HG03442 (cell line): ENCODE measurements at regions not wholly inside any gene's neighbourhood (a gene's known extent, or its start where the extent isn't known, plus 50 kb on each side); places are given as distances from the start of the nearest gene placed in this dataset.
A peak's percentile ranks its signal among the peaks of the same experiment; 100 is the strongest.

Source experiments
- ATAC-seq: cut with Tn5 transposase; IDR thresholded peaks from one replicate; pipeline ENCODE4 v1.9.1; 2021; ENCODE audit warnings: mild to moderate bottlenecking, moderate library complexity; ENCODE audit not compliant: unreplicated experiment

DNA sequence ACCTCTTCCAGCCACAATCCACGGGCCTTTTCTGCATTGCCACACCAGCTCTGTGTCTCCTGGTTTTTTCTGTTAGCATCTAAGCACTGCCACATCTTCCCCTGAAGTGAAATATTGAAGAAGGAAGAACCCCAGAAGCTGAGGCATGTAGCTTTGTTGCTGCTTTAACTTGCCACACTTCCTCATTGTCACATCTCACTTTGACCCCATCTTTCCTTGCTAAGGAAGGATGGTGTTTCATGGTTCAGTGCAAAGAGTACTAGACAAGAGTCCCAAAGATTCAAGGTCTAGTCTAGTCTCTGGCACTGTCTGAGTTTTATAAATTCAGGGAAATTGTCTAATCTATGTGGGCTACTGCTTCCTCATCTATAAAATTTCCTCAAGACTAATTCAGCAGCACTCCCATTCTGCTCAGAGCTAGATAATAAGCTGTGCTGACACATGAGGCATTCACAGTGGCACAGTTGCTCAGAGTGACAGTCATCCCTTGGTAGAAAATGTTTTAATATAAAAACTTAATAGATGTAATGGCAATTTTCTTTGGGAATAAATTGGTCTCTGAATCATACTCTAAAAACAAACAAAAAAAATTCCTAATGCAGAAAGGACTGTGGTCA lies 483.0 kb upstream of the ID2 start:
- ATAC-seq: no peak

DNA sequence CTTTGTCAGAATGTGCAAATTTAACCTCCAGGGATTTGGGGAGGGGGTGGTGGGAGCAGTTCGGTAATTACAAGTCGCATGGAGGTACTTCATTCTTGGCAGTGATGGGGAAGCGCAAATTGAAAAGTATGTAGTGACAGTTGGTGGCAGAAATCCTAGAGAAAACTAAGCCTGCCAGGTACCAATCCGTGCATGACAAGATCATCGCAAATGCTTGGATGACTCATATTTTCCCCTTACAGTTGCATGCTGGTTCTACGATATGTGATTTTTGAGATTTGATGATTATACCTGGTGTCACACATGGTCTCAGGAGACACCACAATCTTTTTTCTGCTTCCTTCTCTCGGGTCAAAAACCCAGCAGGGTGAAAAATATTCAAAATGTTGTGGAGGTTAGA lies 479.7 kb upstream of the ID2 start:
- peak; percentile 95 for ATAC-seq

DNA sequence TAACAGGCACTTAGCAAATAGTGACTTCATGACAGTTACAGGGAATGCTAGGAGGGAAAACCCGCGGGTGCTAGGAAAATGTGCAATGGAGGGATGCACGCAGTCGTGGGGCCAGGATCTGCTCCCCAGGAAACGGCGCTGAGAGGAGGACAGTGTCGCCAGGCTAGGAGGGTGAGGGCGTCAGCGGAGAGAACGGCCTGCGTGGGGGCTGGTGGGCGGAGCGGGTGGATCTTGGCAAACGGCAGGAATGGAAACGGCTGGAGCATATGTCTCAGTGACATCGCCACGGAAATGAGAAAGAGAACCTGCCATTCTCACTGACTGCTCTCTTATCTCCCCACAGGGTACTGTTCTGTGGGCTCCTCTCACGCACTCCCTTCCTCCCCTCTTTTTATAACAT lies 478.5 kb upstream of the ID2 start:
- ATAC-seq: no peak

DNA sequence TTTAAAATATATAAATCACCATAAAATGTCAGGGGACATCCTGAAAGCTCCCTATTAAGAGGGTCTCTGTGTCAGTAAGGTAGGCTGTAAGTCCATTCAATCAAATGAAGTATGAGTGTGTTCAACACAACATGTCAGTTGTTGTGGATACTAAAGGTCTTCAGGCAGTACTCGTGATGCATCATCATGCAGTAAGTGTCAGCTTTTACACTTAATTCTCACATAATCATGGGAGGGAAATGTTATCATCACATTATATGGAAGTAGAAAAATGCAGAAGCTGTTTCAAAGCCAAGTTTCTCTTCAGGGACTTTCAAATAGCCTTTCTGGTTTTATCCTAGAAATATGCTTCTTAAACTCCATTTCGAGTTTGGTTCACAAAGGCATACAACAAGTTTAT lies 477.1 kb upstream of the ID2 start:
- no peak for ATAC-seq

DNA sequence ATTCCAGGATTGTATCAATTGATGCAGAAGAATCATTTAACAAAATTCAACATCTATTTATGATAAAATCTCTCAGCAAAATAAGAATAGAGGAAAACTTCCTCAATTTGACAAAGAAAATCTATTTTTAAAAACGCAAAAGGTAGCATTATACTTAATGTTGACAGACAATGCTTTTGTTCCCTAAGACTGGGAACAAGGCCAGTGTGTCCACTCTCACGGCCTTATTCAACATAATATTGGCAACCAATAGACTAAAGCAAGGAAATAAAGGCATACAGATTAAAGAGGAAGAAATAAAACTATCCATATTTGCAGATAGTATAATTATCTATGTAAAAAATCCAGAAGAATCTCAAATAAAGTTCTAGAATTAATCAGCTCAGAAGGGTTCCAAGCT lies 472.4 kb upstream of the ID2 start:
- no peak for ATAC-seq

DNA sequence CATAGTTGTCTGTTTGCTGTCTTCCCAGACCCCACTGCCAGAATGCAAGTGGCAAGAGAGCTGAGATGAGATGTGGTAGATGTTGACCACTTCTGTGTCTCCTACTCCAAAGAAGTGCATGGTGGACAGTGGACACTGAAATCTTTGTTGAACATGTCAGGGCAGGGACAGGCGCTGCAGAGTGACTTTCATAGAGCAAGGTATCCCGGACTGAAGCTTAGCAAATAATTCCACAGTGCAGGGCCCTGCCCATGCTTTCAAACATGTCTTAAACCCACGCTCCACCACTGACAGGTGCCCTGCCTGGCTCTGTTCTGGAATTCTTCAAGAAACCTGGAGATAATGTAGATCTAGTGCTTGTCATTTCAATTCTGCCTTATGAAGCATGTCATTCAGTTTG lies 470.5 kb upstream of the ID2 start:
- no peak for ATAC-seq

DNA sequence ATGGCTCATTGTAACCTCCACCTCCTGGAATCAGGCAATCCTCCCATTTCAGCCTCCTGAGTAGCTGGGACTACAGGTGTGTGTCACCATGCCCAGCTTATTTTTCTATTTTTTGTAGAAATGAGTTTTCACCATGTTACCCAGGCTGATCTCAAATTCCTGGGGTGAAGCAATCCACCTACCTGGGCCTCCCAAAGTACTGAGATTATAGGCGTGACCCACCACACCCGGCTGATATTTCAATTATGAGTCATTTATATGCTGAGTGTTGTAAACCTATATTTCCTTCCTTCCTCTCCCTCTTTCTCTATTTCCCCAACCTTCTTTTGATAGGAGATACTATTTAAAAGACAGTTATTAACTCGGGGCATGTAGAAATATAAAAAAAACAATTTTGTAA lies 469.6 kb upstream of the ID2 start:
- ATAC-seq: no peak

DNA sequence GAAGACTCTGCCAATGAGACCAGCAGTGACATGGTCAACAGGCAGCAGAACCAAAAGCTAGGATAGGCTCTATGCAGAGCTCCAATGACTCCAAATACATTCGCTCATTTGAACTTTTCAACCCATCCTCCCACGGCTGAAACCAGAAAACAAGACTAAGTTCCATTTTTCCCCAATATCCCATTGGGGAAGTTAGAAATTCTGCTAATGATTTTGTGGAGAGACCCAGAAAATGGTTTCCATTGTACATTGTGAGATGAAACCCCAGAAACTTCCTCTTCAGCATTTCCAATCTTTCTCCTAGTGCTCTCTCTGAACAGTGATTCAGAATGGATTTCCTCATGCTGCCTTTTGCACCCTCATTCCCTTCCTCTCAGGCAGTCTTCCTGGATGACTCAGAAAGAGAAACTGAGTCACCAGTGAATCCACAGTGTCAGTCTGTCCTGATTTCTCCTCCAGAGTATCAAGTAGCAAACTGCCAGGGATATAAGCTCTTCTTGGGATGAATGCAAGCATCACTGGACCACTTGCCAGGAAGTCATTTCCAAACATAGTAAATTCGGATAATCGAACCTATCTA lies 467.7 kb upstream of the ID2 start:
- no peak for ATAC-seq

DNA sequence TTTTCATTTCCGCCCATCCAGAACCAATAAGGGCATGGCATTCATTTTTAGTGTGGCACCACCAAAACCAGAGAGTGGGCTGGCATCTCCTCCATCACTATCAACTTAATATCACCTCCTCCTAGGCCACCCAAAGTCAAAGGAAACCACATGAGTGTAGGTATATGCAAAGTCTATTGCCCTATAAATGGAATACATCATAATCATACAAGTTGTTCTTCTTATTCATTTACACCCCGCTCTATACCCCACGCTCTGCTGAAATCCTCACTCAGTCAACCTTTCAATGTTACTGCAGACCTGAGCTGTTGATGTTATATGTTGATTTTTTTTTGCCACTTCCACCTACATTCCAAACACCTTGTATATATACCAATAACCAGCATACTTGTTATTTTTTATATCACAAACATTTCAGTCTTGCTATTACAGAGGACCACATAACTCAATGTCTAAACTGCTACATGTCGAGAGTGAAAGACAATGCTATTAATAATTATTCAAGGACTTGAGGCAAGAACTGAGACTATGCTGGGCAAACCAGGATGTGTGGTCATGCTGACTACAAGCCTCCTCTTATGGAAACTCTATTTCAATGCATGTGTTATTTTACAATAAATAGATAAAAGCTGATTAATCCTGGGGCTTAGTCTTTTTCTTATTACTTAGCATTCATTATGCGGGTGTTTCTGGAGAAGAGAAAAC lies 466.5 kb upstream of the ID2 start:
- no peak for ATAC-seq

DNA sequence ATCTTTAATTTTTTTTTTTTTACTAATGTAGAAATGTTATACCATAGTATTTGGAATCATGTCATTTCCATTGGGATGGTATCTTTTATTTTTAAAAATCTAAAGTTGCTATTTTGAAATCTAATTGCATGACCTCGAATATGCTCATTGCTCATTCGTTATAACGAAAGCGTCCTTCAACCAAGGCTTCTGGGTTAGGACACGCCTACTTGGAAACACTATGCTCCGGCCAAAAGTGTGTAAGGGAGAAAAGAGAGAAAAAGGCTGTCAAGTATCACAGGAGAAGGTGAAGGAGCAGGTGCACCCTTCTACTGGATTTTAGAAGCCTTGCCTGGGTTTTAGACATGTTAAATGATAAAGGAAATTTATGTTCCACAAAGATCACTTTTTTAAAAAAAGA lies 465.9 kb upstream of the ID2 start:
- no peak for ATAC-seq

DNA sequence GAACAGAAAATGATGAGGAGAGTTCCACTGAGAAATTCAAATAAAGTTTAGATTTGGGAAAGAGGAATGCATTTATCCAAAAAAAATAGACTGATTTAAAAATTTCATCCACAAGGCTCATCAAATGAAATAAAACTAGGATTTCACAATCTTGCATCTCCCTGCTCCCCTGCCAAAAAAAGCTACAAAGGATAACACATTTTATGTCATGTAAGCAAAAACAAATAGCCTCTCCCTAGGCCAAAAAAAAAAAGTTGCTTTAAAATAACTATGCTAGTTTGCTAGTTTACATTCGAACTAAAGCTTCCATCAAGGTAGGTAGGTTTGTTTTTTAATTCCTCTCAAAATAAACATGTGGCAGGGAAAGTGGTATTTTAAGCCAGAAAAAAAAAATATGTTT lies 465.5 kb upstream of the ID2 start:
- ATAC-seq: no peak

DNA sequence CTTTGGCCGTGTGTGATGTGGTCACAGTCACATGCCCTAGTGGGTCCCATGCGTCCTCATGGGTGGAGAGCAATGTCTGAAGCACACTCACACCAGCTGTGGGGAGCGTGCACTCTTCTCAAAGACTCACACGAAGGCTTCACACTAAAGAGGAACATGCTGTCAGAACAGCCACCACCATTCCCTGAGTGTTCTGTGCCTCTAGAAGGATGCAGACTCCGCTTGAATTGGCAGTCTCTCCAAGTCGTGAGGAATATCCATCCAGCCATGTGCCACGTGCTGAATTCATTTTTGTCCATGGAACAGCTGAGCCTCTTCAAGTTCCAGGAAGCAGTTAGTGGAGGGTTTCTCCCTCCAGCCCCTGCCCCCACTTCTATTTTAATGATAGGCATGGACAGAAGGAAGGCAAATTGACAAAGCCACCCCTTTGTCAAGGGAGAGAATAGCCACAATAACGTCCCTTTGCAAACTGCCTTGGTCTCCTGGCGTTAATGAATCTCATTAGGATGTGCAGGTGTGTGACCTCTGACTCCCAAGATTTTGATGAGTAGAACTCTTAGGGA lies 464.3 kb upstream of the ID2 start:
- ATAC-seq: no peak

DNA sequence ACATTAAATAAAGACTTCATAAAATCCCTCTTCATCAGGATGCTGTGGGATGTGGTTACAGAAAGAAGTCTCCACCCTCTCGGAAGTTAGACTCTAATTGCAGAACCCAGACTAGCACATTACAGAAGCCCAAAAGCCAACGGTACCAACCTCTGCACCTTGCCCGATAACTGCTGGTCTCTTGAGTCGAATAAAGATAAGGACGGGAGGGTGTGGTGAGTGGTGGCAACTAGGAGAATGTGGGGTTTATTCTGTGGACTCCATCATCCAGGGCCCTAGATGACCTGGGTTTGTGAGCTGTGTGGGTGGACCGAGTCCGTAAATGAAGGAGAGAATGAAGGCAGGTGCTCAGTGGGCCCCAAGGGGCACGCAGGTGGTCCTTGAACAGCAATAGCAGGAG lies 462.8 kb upstream of the ID2 start:
- ATAC-seq: no peak

DNA sequence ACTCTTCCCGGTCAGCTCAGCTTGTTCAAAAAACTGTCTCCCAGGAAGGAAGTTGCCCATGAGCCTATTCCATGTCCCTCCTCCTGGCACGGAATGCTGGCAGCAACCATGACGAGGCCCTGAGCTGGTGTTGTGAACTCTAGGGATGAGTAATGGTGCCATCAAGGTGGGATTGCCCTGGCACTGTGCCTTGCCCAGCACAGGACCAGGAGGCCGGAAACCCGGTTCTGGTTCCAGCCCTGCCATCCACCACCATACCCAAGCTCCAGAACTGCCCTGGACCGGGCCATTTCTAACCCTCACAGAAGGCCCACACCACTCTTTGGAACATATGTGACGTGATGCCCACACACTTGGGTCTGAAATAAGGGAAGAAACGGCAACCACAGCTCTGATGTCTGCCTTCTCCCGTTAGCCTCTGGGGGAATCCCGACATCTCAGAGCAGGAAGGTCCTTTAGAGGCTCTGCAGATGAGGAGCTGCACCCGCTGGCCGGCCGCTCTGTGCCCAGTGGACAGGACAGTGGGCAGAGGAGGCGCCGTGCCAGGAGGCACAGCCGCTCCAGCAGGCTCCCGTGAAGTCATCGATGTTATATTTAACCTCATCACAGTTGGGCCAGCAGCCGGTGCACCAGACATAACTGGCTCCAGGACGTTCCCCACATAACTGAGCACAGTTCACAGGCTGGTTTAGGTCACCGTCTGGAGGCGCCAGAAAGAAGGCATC lies 462.1 kb upstream of the ID2 start:
- no peak for ATAC-seq

DNA sequence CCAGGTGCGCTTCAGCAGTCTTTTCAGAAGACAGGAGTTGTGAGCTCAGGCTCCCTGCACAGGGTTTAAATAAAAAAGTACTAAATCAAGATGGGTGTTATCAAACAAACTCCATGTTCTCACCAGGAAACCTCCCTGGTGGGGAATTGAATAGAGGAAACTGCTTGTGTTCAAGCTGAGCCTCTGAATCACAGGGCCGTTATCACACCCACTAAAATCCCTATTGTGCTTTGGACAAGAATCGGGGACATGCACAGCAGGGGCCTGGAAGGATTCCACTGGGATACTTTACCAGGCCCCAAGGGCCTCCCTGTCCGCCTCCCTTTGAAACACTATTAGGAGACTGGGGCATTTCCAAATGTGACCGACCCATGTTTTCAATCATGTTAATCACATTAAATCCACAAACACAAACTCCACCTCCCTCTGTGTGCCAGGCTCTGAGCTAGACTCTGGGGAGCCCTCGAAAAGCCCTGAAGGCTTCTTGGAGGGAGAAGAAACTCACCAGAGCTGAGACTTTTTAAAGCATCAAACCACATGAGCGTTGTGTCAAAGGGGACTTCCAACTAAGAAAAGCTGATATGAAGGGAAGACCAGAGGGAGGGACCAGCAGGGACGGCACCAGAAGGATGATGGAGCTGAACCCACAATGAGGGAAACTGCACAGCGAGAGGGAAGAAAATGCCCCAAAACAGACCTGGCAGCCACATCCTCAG lies 458.7 kb upstream of the ID2 start:
- ATAC-seq: no peak

DNA sequence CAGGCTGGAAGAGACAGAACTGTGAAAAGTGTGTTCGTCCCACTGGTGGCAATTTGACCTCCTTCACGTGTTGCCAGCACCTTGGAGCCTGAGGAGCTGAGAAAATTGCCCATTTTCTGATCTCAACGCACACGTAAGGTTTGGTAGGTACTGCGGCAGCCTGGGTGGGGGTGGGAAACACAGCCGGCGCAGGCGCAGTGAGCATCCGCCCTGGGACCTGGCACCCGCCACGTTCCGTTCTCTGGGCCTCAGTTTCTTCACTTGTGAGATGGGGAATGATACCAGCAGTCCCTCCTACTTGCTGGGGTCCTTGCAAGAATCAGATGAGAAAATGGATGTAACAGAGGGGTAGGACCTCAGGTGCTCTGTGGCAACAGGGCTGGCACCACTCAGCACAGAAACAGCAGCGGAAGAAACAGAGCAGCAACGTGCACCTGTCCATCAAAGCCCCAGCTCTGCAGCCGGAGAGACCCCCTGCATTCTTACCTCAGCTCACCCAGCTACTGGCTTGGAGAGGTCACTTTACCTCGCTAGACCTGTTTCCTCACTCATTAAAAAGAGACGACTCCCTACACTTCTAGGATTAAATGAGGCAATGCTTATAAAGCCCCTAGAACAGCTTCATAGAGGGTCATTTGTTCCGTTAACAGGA lies 458.0 kb upstream of the ID2 start:
- ATAC-seq: no peak

DNA sequence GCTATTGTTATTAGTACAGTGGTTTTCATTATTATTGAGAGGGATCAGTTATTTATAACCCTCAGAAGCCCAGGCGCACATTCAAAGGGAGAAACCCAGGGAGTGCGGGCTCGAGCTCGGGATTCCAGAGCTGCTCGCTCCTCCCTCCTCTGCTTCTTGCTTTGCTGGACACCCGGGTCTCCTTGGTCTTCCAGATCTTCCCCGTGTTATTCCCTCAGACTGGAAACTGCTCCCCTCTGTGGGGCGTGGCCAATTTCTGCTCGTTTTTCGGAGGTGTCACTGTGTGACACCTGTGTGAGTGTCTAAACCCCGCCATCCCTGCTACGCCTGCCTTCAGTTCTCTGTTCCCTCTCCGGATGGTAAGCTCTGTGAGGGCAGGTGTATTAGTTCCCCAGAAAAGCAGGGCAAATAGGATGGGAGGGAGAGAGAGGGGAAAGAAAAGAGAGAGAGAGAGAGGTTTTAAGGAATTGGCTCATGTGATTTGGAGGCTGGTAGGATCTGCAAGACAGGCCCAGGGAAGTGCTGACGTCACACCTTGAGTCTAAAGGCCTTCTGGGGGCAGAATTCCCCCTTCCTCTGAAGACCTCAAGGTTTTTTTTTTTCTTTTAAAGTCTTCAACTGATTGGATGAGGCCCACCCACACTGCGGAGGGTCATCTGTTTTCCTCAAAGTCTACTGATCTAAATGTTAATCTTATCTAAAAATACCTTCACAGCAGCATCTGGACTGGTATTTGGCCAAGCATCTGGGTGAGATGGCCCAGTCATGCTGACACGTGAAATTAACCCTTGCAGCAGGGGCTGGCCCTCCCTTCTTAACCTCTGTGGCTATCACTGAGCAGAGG lies 457.3 kb upstream of the ID2 start:
- ATAC-seq: no peak

DNA sequence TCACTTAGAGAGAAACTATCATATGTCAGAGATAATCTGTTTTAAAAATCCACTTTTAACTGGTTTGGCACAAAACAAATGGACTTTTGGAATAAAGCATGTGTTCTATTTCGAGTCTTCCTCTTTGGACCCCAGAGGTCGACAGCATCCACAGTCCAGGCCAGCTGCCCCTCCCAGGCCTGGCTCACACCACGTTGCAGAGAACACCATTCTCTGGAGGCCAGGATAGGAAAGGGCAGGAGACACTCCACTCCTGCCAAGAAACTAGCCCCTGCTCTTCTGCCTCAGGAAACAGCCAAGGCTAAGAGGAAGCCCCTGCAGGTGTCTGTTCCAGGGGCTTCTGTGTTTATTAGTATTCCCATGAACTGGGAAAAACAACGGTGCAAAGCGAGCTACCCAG lies 456.6 kb upstream of the ID2 start:
- no peak for ATAC-seq

DNA sequence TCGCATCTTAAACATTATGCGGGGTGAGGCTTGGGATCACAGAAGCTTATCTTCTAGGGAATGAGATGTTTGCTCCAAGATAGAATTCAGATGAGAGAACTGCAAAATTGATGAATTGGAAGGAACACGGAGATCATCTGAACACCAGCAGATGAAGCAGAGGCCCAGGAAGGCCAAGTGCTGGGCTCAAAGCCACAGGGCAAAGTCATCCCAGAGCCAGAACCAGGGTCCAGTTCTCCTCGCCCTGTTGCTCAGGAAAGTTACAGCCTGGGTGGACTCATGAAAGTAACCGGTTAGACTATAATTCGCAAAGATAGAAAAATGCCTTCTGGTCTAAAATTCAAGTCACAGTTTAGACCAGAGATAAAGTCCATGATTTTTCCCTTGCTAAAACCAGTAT lies 456.1 kb upstream of the ID2 start:
- no peak for ATAC-seq

DNA sequence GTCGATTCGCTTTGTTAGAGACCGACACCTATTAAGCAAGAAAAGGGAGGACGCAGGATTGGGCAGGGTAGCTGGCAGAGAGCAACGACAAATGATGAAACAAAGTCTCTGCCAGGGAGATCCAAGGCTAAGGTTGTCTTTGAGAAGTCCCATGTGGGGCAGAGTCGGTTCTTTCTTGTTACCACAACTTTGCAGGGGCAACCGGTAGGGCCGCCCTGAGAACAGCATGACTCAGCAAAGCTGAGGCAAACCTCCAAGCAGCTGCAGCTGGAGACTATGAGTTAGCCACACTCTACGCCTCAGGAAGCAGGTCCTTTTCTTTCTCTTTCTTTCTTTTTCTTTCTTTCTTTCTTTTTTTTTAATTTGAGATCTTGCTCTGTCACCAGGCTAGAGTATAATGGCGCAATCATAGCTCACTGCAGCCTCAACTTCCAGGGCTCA lies 452.3 kb upstream of the ID2 start:
- ATAC-seq: peak; percentile 87
